ENCODE measurements at regions not wholly inside any gene's neighbourhood (a gene's known extent, or its start where the extent isn't known, plus 50 kb on each side); places are given as distances from the start of the nearest gene placed in this dataset.

GRCh38 chr16:26982422-26982821 is 84.3 kb upstream of the C16orf82 start:
- peaks cover 31% of the 10 kb centered on the region for H3K4me1 ChIP-seq (ENCODE audit: insufficient read depth)
- no peaks in the 10 kb centered on the region for H3K27me3 ChIP-seq (replicated peaks; ENCODE audit: insufficient read depth)
- TF ChIP-seq EZH2phosphoT487 (IDR thresholded peaks at IDR 0.05; ENCODE audit: insufficient read depth, low read depth) = no peak
- TF ChIP-seq EZH2 (IDR thresholded peaks at IDR 0.05; ENCODE audit: insufficient read depth, poor library complexity, severe bottlenecking) = no peak
- H3K4me2 ChIP-seq (ENCODE audit: unreplicated experiment) = no peak overlapping the region
- DNase-seq = no peak
- 92 to 100% methylated on average over 2 of the region's 2 CpGs for WGBS, 2 experiments (ENCODE audit: low coverage in 1 of 2, low lambda C conversion rate in 2 of 2, missing lambda C conversion rate in 2 of 2)
- H3K36me3 ChIP-seq (ENCODE audit: low read depth) = no peaks in the 10 kb centered on the region
- in situ Hi-C loops (cut with MboI) = no loop called here
- no peak overlapping the region for H3K9ac ChIP-seq
- no peak overlapping the region for H3K27ac ChIP-seq
- H3K9me3 ChIP-seq (ENCODE audit: low read depth) = no peaks in the 10 kb centered on the region
- H3F3A ChIP-seq (ENCODE audit: insufficient read depth) = peaks cover 25% of the 10 kb centered on the region; the same call in 1 of the 2 replicates
- no peak overlapping the region for H3K4me3 ChIP-seq
- H4K20me1 ChIP-seq (ENCODE audit: insufficient read depth) = no peaks in the 10 kb centered on the region
- H2AFZ ChIP-seq = no peak overlapping the region
- H3K79me2 ChIP-seq (ENCODE audit: insufficient read depth) = no peaks in the 10 kb centered on the region
- H3K9me2 ChIP-seq (ENCODE audit: insufficient read depth) = no peaks in the 10 kb centered on the region

GRCh38 chr16:26983426-26983825 is 83.3 kb upstream of the C16orf82 start:
- DNase-seq = peak; percentile 84
- in situ Hi-C loops (cut with MboI) = no loop called here
- peak overlapping the region; percentile 43 for H3K27ac ChIP-seq
- H3K79me2 ChIP-seq (ENCODE audit: insufficient read depth) = no peaks in the 10 kb centered on the region
- peaks cover 25% of the 10 kb centered on the region; the same call in 1 of the 2 replicates for H3F3A ChIP-seq (ENCODE audit: insufficient read depth)
- peak overlapping the region; percentile 15 for H3K4me2 ChIP-seq (ENCODE audit: unreplicated experiment)
- H3K9me2 ChIP-seq (ENCODE audit: insufficient read depth) = no peaks in the 10 kb centered on the region
- H3K9ac ChIP-seq = no peak overlapping the region
- no peak overlapping the region for H2AFZ ChIP-seq
- TF ChIP-seq EZH2 (IDR thresholded peaks at IDR 0.05; ENCODE audit: insufficient read depth, poor library complexity, severe bottlenecking) (no peak), EZH2phosphoT487 (IDR thresholded peaks at IDR 0.05; ENCODE audit: insufficient read depth, low read depth) (no peak)
- H3K9me3 ChIP-seq (ENCODE audit: low read depth) = no peaks in the 10 kb centered on the region
- peaks cover 41% of the 10 kb centered on the region for H3K4me1 ChIP-seq (ENCODE audit: insufficient read depth)
- WGBS, 2 experiments (ENCODE audit: low coverage in 1 of 2, low lambda C conversion rate in 2 of 2, missing lambda C conversion rate in 2 of 2) = 2 to 5% methylated on average over 2 of the region's 2 CpGs
- H3K36me3 ChIP-seq (ENCODE audit: low read depth) = no peaks in the 10 kb centered on the region
- H3K4me3 ChIP-seq = no peak overlapping the region
- H4K20me1 ChIP-seq (ENCODE audit: insufficient read depth) = no peaks in the 10 kb centered on the region
- no peaks in the 10 kb centered on the region for H3K27me3 ChIP-seq (replicated peaks; ENCODE audit: insufficient read depth)

GRCh38 chr16:26985100-26986065 is 81.3 kb upstream of the C16orf82 start:
- DNase-seq = no peak
- no peaks in the 10 kb centered on the region for H3K27me3 ChIP-seq (replicated peaks; ENCODE audit: insufficient read depth)
- H3K4me3 ChIP-seq = no peak overlapping the region
- no peak overlapping the region for H3K27ac ChIP-seq
- no peaks in the 10 kb centered on the region for H3K9me2 ChIP-seq (ENCODE audit: insufficient read depth)
- no peak overlapping the region for H3K9ac ChIP-seq
- no peak overlapping the region for H3K4me2 ChIP-seq (ENCODE audit: unreplicated experiment)
- peaks cover 25% of the 10 kb centered on the region; the same call in 1 of the 2 replicates for H3F3A ChIP-seq (ENCODE audit: insufficient read depth)
- H3K9me3 ChIP-seq (ENCODE audit: low read depth) = no peaks in the 10 kb centered on the region
- H3K79me2 ChIP-seq (ENCODE audit: insufficient read depth) = no peaks in the 10 kb centered on the region
- no peak overlapping the region for H2AFZ ChIP-seq
- 85 to 86% methylated on average over 17 of the region's 17 CpGs for WGBS, 2 experiments (ENCODE audit: low coverage in 1 of 2, low lambda C conversion rate in 2 of 2, missing lambda C conversion rate in 2 of 2)
- no peaks in the 10 kb centered on the region for H3K36me3 ChIP-seq (ENCODE audit: low read depth)
- TF ChIP-seq EZH2phosphoT487 (IDR thresholded peaks at IDR 0.05; ENCODE audit: insufficient read depth, low read depth) (no peak), EZH2 (IDR thresholded peaks at IDR 0.05; ENCODE audit: insufficient read depth, poor library complexity, severe bottlenecking) (no peak)
- no peaks in the 10 kb centered on the region for H4K20me1 ChIP-seq (ENCODE audit: insufficient read depth)
- in situ Hi-C loops (cut with MboI) = no loop called here
- H3K4me1 ChIP-seq (ENCODE audit: insufficient read depth) = peaks cover 41% of the 10 kb centered on the region

- Histone ChIP-seq H3K79me2 (ENCODE audit: insufficient read depth) (no peaks in the 10 kb centered on the region), H3K27ac (no peak overlapping the region), H3K4me1 (ENCODE audit: insufficient read depth) (peaks cover 29% of the 10 kb centered on the region), H2AFZ (no peak overlapping the region), H3K36me3 (ENCODE audit: low read depth) (no peaks in the 10 kb centered on the region), H3K27me3 (replicated peaks; ENCODE audit: insufficient read depth) (no peaks in the 10 kb centered on the region), H3K4me2 (ENCODE audit: unreplicated experiment) (peak overlapping the region; percentile 33), H4K20me1 (ENCODE audit: insufficient read depth) (no peaks in the 10 kb centered on the region), H3K9me3 (ENCODE audit: low read depth) (no peaks in the 10 kb centered on the region), H3F3A (ENCODE audit: insufficient read depth) (peaks cover 21% of the 10 kb centered on the region), H3K4me3 (no peak overlapping the region), H3K9ac (no peak overlapping the region), H3K9me2 (ENCODE audit: insufficient read depth) (no peaks in the 10 kb centered on the region)
- in situ Hi-C loops (cut with MboI) = no loop called here
- DNase-seq = peak; percentile 73
- 25 to 27% methylated on average over 7 of the region's 7 CpGs for WGBS, 2 experiments (ENCODE audit: low coverage in 1 of 2, low lambda C conversion rate in 2 of 2, missing lambda C conversion rate in 2 of 2)
- no peak for TF ChIP-seq EZH2 (IDR thresholded peaks at IDR 0.05; ENCODE audit: insufficient read depth, poor library complexity, severe bottlenecking)
- TF ChIP-seq EZH2phosphoT487 (IDR thresholded peaks at IDR 0.05; ENCODE audit: insufficient read depth, low read depth) = no peak
Observed at GRCh38 chr16:26987597-26988010, 79.1 kb upstream of the C16orf82 start.
